ENCODE measurements at regions not wholly inside any gene's neighbourhood (a gene's known extent, or its start where the extent isn't known, plus 50 kb on each side); places are given as distances from the start of the nearest gene placed in this dataset.

GRCh38 chr2:21535826-21536225 is 412.1 kb downstream of the TDRD15 start:
- TF ChIP-seq CBX2 (IDR thresholded peaks at IDR 0.05; ENCODE audit: low read depth, low read length) (no peak), CBX2 (CRISPR knock-in tag; IDR thresholded peaks at IDR 0.05; ENCODE audit: low read depth) (no peak), ZNF33B (CRISPR knock-in tag; IDR thresholded peaks at IDR 0.05) (no peak), MYC (CRISPR knock-in tag; IDR thresholded peaks at IDR 0.05; ENCODE audit: borderline replicate concordance) (no peak), EP300 (IDR thresholded peaks at IDR 0.05; ENCODE audit: low read depth in 2 of 2, low read length in 2 of 2) (no peak), EP300 (CRISPR knock-in tag; IDR thresholded peaks at IDR 0.05; ENCODE audit: borderline replicate concordance) (no peak), SRSF9 (IDR thresholded peaks at IDR 0.05; ENCODE audit: borderline replicate concordance, insufficient read depth, low read depth, low read length, poor library complexity, severe bottlenecking) (no peak), ZNF10 (CRISPR knock-in tag; IDR thresholded peaks at IDR 0.05; ENCODE audit: borderline replicate concordance, low read depth) (no peak), FOXK2 (IDR thresholded peaks at IDR 0.05) (no peak), SIN3A (IDR thresholded peaks at IDR 0.05; ENCODE audit: borderline replicate concordance, low read depth, low read length) (no peak), MAF1 (CRISPR knock-in tag; IDR thresholded peaks at IDR 0.05; ENCODE audit: borderline replicate concordance) (no peak), LBX2 (CRISPR knock-in tag; IDR thresholded peaks at IDR 0.05; ENCODE audit: borderline replicate concordance) (no peak), NCOR1 (IDR thresholded peaks at IDR 0.05; ENCODE audit: borderline replicate concordance, low read length) (no peak), CTCF (CRISPR knock-in tag; IDR thresholded peaks at IDR 0.05) (no peak)

Data from HepG2 (cell line).